ENCODE measurements at regions not wholly inside any gene's neighbourhood (a gene's known extent, or its start where the extent isn't known, plus 50 kb on each side); places are given as distances from the start of the nearest gene placed in this dataset.

DNA sequence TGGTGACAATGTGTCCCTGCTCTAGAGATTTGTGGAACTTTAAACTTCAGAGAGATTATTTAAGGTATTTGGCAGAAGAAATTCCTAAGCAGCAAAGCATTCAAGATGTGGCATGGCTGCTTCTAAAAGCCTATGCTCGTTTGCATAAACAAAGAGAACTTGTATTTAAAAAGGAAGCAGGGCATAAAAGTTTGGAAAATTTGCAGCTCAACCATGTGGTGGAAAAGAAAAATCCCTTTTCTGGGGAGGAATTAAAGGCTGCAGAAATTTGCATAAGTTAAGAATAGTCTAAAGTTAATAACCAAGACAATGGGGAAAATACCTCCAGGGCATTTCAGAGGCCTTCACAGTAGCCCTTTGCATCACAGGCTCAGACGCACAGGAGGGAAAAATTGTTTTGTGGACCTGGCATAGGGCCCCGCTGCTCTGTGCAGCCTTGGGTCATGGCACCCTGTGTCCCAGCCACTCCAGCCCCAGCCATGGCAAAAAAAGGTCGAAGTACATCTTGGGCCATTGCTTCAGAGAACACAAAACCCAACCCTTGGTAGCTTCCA, 1109.1 kb downstream of the OTOL1 start:
- TF ChIP-seq CTCF (CRISPR knock-in tag; IDR thresholded peaks at IDR 0.05) (no peak), NR2F1 (CRISPR knock-in tag; IDR thresholded peaks at IDR 0.05) (no peak), SRSF1 (optimal IDR thresholded peaks at IDR 0.05; ENCODE audit: low read depth, low read length) (no peak), ZNF839 (CRISPR knock-in tag; IDR thresholded peaks at IDR 0.05; ENCODE audit: borderline replicate concordance) (no peak)
- TF ChIP-seq, protein P1, sequence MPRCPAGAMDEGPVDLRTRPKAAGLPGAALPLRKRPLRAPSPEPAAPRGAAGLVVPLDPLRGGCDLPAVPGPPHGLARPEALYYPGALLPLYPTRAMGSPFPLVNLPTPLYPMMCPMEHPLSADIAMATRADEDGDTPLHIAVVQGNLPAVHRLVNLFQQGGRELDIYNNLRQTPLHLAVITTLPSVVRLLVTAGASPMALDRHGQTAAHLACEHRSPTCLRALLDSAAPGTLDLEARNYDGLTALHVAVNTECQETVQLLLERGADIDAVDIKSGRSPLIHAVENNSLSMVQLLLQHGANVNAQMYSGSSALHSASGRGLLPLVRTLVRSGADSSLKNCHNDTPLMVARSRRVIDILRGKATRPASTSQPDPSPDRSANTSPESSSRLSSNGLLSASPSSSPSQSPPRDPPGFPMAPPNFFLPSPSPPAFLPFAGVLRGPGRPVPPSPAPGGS (CRISPR knock-in tag; IDR thresholded peaks at IDR 0.05) = no peak

Data from HepG2 (cell line).